PC-3 (cell line): ENCODE measurements at regions not wholly inside any gene's neighbourhood (a gene's known extent, or its start where the extent isn't known, plus 50 kb on each side); places are given as distances from the start of the nearest gene placed in this dataset.
"Not testable (repeated sequence)": the region's sequence is repeated elsewhere in the genome, so short reads cannot be mapped to it uniquely, and the experiment has no call there.

Experiments
- CTCF ChIP-seq: fragments of 300-600 bp; sonication (generic); conservative IDR thresholded peaks from 2 replicates; pipeline ENCODE4 v1.5.1; 2017; ENCODE audit warnings: antibody characterized with exemption, low read depth, mild to moderate bottlenecking, low read length
- EZH2 ChIP-seq: fragments of 300-600 bp; sonication (generic); IDR thresholded peaks from one replicate; pipeline ENCODE4 v1.6.1; 2017; ENCODE audit warnings: antibody characterized with exemption, mild to moderate bottlenecking, low read length; ENCODE audit not compliant: unreplicated experiment
- EZH2phosphoT487 ChIP-seq: fragments of 300-600 bp; sonication (generic); IDR thresholded peaks from 2 replicates; pipeline ENCODE4 v1.6.1; 2018; ENCODE audit warnings: mild to moderate bottlenecking, antibody characterized with exemption, low read length, borderline replicate concordance

- not testable (repeated sequence) for TF ChIP-seq CTCF, EZH2, EZH2phosphoT487
Observed at GRCh38 chr4:19016550-19016949, 995.0 kb upstream of the LCORL start.
